Gastrocnemius medialis (tissue), 4 donors: ENCODE measurements at regions not wholly inside any gene's neighbourhood (a gene's known extent, or its start where the extent isn't known, plus 50 kb on each side); places are given as distances from the start of the nearest gene placed in this dataset.

ENCODE experiments used
- ATAC-seq, 2 donors: fragments of 150-250 bp; one replicate each; pipeline ENCODE4 v1.9.1; 2016
- DNase-seq, 2 donors: peaks; one replicate each; pipeline ENCODE4 v3.0.0-alpha.2; 2019
- H3K27ac ChIP-seq, 4 donors: fragments of 200-600 bp; sonication (generic); 1 replicate in 1 of 4; 2 replicates in 3 of 4; pipeline ENCODE4 v1.5.1; 2016 to 2018; ENCODE audit warnings: mild to moderate bottlenecking in 2 of 4, moderate library complexity in 1 of 4
- H3K27me3 ChIP-seq, 3 donors: fragments of 200-600 bp; sonication (generic) in 2 of 3; 1 replicate in 1 of 3; 2 replicates in 2 of 3; pipeline versions ENCODE4 v1.5.1 to v1.6.0; 2016 to 2019; ENCODE audit warnings: mild to moderate bottlenecking in 1 of 3, moderate library complexity in 1 of 3
- H3K36me3 ChIP-seq, 2 donors: fragments of 200-600 bp; sonication (generic) in 1 of 2; one replicate each; pipeline ENCODE4 v1.5.1; 2017 to 2018
- H3K4me1 ChIP-seq, 2 donors: fragments of 200-600 bp; sonication (generic) in 1 of 2; one replicate each; pipeline ENCODE4 v1.5.1; 2016 to 2017; ENCODE audit warnings: mild to moderate bottlenecking in 2 of 2
- H3K4me3 ChIP-seq, 4 donors: fragments of 200-600 bp; sonication (generic) in 3 of 4; 1 replicate in 1 of 4; 2 replicates in 3 of 4; pipeline ENCODE4 v1.5.1; 2016 to 2019; ENCODE audit warnings: mild to moderate bottlenecking in 2 of 4
- H3K9me3 ChIP-seq, 3 donors: fragments of 200-600 bp; sonication (generic) in 2 of 3; 1 replicate in 1 of 3; 2 replicates in 2 of 3; pipeline ENCODE4 v1.5.1; 2016 to 2019
- POLR2A ChIP-seq, 2 donors: fragments of 450-650 bp; IDR thresholded peaks; one replicate each; pipeline ENCODE4 v1.6.1; 2017; ENCODE audit warnings: antibody characterized with exemption in 2 of 2, mild to moderate bottlenecking in 2 of 2, moderate library complexity in 2 of 2
- in situ Hi-C, 4 donors: fragments of 200-750 bp; cut with MboI; loops; one replicate each; pipeline versions ENCODE4 v1.15.0 to v1.8.0; 2017; ENCODE audit warnings: low sequenced_read_pairs in 4 of 4
- intact Hi-C: fragments of 100-400 bp; cut with DNase I; formaldehyde crosslinking; loops from one replicate; pipeline ENCODE4 v1.15.1; 2023; ENCODE audit warnings: low total_unique reads
- TF ChIP-seq, protein P1 (sequence below), 5 experiments: fragments of 450-650 bp in 3 of 5; fragments of 200-600 bp in 2 of 5; sonication (generic) in 2 of 5; IDR thresholded peaks in 4 of 5; conservative IDR thresholded peaks in 1 of 5; 1 replicate in 4 of 5; 2 replicates in 1 of 5; pipeline ENCODE4 v1.5.1; 2016 to 2019; ENCODE audit warnings: antibody characterized with exemption in 5 of 5, mild to moderate bottlenecking in 3 of 5, moderate library complexity in 3 of 5

DNA sequence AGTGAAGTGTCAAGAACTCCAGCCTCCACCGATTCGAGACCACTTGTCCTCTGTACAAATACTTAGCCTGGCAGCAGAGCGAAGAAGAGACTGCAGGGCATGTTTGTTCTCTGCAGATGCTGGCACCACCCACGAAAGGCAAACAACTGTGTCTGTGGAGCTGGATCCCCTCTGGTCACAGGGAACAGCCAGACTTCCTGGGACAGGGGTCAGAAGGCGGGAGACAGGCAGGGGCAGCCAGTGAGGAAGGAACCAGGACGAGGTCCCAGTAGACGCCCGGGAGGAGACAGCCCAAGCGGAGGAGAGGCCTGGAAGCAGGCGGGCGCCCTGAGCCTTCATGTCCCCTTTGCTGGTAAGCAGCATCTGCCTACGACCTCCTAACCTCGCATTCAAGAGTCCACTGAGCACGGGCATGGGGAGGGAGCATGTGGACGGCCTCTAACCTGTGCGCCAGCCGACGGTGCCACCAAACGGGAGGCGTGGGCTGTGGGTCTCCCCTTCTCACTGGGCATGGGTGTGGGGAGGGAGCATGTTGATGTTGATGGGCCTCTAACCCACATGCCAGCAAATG lies 265.5 kb downstream of the DLL1 start:
- intact Hi-C loops = no loop called here

DNA sequence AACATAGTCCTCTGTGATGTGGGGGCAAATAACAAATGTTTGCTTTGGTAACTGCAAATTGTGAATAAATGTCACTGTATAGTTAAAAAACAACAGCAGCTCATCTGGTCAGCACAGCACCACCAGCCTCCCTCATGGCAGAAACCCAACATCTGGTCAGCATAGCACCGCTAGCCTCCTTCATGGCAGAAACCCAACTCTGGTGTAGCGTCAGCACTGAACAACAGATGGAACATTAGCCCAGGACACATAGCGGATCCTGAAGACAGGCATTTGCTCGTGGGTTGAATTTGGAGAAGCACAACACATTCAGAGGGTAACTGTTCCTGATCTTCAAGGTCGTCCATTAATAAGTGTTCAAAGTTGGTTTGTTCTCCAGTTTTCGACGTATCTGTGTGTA lies 265.9 kb downstream of the DLL1 start:
- H3K27me3 ChIP-seq = no peaks in the 10 kb centered on the region
- ATAC-seq (peak in 1 of 2 donors; percentile 57), DNase-seq (no peak)
- no peak overlapping the region for H3K27ac ChIP-seq
- H3K36me3 ChIP-seq = no peaks in the 10 kb centered on the region
- in situ Hi-C loops (loop anchor here in 1 of 4 donors (25.0 kb wide), 1 partner anchor 262 kb away; the partner anchor contains the start of gene DLL1), intact Hi-C loops (no loop called here)
- H3K4me1 ChIP-seq = peaks cover 0 to 9% of the 10 kb centered on the region in 2 donors
- no peaks in the 10 kb centered on the region for H3K9me3 ChIP-seq
- TF ChIP-seq, protein P1, sequence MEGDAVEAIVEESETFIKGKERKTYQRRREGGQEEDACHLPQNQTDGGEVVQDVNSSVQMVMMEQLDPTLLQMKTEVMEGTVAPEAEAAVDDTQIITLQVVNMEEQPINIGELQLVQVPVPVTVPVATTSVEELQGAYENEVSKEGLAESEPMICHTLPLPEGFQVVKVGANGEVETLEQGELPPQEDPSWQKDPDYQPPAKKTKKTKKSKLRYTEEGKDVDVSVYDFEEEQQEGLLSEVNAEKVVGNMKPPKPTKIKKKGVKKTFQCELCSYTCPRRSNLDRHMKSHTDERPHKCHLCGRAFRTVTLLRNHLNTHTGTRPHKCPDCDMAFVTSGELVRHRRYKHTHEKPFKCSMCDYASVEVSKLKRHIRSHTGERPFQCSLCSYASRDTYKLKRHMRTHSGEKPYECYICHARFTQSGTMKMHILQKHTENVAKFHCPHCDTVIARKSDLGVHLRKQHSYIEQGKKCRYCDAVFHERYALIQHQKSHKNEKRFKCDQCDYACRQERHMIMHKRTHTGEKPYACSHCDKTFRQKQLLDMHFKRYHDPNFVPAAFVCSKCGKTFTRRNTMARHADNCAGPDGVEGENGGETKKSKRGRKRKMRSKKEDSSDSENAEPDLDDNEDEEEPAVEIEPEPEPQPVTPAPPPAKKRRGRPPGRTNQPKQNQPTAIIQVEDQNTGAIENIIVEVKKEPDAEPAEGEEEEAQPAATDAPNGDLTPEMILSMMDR (IDR thresholded peaks at IDR 0.05 in 4 of 5, conservative IDR thresholded peaks at IDR 0.05 in 1 of 5) = no peak
- no peak for TF ChIP-seq POLR2A (IDR thresholded peaks at IDR 0.05)
- no peak overlapping the region for H3K4me3 ChIP-seq

More for the DNA sequence above, 265.5 kb downstream of the DLL1 start:
- Histone ChIP-seq H3K27me3 (no peaks in the 10 kb centered on the region), H3K4me1 (peaks cover 0 to 9% of the 10 kb centered on the region in 2 donors), H3K9me3 (no peaks in the 10 kb centered on the region), H3K36me3 (no peaks in the 10 kb centered on the region), H3K4me3 (no peak overlapping the region), H3K27ac (no peak overlapping the region)
- no peak for TF ChIP-seq POLR2A (IDR thresholded peaks at IDR 0.05)
- TF ChIP-seq, protein P1 (IDR thresholded peaks at IDR 0.05 in 4 of 5, conservative IDR thresholded peaks at IDR 0.05 in 1 of 5) = no peak
- ATAC-seq = no peak
- no peak for DNase-seq
- in situ Hi-C loops = loop anchor here in 1 of 4 donors (25.0 kb wide), 1 partner anchor 262 kb away; the partner anchor contains the start of gene DLL1

DNA sequence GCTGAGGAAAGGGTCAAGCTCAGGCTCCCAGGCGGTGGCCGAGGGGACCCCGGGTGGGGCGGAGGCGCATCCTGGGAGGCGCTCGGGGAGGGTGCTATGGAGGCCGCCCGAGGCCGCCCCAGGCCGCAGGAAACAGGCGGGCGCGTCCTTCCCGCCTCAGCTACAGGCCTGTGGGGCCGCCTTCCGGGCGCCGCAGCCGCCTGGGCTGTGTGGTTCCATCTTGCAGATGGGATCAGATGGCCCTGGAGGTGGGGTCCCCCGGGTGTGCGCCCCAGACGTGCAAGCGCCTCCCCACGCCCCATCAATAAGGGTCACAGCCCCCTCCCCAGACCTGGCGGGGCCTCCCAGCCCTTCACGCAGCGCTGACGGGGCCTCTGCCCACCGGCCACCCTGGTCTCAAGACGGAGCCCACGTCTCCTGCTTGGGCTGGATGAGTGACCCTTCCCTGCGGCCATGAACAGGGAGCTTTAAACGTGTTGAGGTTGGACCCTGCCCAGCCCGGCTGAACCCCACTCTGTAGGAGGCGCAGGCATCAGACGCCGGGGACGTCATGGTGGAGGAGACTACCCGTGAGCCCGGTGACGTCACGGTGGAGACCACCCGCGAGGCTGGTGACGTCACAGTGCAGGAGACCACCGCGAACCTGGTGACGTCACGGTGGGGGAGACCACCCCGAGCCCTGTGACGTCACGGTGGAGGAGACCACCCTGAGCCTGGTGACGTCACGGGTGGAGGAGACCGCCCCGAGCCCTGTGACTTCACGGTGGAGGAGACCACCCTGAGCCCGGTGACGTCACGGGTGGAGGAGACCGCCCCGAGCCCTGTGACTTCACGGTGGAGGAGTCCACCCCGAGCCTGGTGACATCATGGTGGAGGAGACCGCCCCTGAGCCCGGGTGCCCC lies 267.0 kb downstream of the DLL1 start:
- intact Hi-C loops = no loop called here
- Histone ChIP-seq H3K36me3 (no peaks in the 10 kb centered on the region), H3K27me3 (no peaks in the 10 kb centered on the region), H3K9me3 (no peaks in the 10 kb centered on the region), H3K27ac (peak overlapping the region in 2 of 4 donors; percentile 50 to 64), H3K4me1 (peaks cover 0 to 16% of the 10 kb centered on the region in 2 donors), H3K4me3 (peak overlapping the region in 1 of 4 donors; percentile 36)
- no peak for DNase-seq
- ATAC-seq = no peak
- no peak for TF ChIP-seq POLR2A (IDR thresholded peaks at IDR 0.05)
- TF ChIP-seq, protein P1 (IDR thresholded peaks at IDR 0.05 in 4 of 5, conservative IDR thresholded peaks at IDR 0.05 in 1 of 5) = no peak
- in situ Hi-C loops = no loop called here

DNA sequence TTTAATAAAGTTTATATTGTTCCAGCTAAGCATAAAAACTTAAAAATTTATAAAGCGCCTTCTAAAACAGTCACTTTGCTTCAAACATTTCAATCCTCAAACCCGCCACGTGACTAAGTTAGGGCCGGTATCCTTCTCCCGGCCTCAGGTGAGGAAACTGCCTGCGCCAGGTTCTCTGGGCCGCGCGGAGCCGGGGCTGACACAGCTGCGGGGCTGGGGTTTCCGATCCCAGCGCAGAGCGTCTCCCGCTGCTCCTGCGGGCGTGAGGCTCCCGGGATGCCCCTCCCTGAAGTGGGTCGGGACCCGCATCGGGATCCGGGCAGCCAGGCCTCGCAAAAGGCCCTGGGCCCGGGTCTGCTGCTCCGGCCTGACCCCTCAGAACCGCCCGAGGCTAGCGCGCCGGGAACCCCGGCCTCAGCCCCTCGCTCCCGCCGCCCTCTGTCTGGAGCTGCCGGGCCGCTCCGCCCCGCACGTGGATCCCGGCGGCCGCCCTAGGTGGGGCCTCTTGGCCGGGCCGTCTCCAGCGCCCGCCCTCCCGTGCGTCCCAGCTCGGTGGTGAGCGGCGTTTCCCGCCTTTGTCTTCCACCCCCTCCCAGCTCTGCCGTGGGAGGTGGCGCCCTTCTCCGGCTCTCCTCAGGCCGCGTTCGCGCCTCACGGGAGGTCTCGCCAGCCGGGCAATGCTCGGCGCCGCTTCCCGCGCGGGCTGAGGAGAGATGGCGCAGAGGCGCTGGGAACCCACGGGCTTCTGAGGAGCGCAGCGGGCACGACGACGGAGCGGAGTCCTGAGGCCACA lies 267.9 kb downstream of the DLL1 start:
- Histone ChIP-seq H3K4me3 (peak overlapping the region in 1 of 4 donors; percentile 36), H3K9me3 (no peaks in the 10 kb centered on the region), H3K4me1 (peaks cover 0 to 16% of the 10 kb centered on the region in 2 donors), H3K36me3 (no peaks in the 10 kb centered on the region), H3K27me3 (no peaks in the 10 kb centered on the region), H3K27ac (peak overlapping the region in 2 of 4 donors; percentile 50 to 64)
- in situ Hi-C loops = no loop called here
- intact Hi-C loops = no loop called here
- DNase-seq (no peak), ATAC-seq (peak in 1 of 2 donors; percentile 15)
- TF ChIP-seq, protein P1 (IDR thresholded peaks at IDR 0.05 in 4 of 5, conservative IDR thresholded peaks at IDR 0.05 in 1 of 5) = no peak
- TF ChIP-seq POLR2A (IDR thresholded peaks at IDR 0.05) = no peak
